Kasumi-1 (cell line): ENCODE measurements at regions not wholly inside any gene's neighbourhood (a gene's known extent, or its start where the extent isn't known, plus 50 kb on each side); places are given as distances from the start of the nearest gene placed in this dataset.
"Not testable (repeated sequence)": the region's sequence is repeated elsewhere in the genome, so short reads cannot be mapped to it uniquely, and the experiment has no call there.

Source experiments
- DNase-seq, 2 experiments: peaks; one replicate each; lab custom pipeline; 2025; lab: John Stamatoyannopoulos, UW

DNA sequence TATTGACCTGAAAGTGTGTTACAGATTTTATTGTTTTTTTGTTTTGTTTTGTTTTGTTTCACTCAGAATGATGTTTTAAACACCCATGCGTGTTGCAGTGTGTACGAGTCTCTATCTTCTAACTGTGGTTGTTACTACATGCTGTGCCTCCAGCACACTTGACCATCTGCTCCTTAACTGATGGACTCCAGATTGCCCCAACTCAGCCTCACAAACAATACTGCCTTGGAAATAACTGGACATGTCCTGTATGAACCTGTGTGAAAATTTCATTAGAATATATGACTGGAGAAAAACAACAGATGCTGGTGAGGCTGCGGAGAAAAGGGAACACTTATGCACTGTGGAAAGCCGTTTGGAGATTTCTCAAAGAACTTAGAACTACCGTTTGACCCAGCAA, 68.7 kb upstream of the HAND1 start:
- no peak for DNase-seq

- DNase-seq, result peak in 1 of 2 experiments; percentile 16
These were observed 66.6 kb upstream of the HAND1 start for GRCh38 chr5:154544646-154545045.

DNA sequence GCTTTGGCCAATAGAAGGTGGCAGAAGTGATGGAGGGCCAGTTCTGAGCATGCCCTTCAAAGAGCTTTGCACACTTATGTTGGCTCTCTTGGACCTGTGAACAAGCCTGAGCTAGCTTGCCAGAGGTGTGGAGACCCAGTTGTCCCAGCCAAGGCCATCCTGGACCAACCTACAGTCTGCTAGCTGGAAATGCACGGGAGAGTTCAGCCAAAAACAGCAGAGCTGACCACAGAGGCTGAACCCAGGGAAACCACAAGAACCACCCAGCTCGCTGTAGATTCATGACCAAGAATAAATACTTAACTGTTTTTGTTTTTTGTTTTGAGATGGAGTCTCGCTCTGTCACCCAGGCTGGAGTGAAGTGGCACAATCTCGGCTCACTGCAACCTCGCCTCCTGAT, 65.4 kb upstream of the HAND1 start:
- no peak for DNase-seq

DNA sequence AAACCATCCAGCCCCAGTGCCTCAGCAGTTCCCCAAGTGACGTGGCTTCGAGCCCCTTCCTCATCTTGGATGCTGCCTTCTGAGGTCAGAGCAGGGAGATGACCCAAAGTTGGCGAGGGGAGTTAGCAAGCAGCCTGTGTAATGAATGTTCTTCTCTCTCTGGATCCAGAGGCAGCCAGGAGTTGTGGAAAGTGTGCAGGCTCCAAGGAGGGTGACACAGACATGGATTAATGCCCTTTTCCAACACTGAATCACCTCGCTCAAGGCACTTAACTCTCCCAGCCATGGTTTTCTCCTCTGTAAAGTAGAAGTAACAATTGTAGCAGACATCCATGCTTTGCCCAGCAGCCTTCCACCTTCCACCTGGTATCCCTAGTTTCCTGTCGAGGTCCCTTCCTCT, 64.6 kb upstream of the HAND1 start:
- DNase-seq, result no peak

GRCh38 chr5:154542000-154542399, 64.0 kb upstream of the HAND1 start:
- DNase-seq, result no peak

DNA sequence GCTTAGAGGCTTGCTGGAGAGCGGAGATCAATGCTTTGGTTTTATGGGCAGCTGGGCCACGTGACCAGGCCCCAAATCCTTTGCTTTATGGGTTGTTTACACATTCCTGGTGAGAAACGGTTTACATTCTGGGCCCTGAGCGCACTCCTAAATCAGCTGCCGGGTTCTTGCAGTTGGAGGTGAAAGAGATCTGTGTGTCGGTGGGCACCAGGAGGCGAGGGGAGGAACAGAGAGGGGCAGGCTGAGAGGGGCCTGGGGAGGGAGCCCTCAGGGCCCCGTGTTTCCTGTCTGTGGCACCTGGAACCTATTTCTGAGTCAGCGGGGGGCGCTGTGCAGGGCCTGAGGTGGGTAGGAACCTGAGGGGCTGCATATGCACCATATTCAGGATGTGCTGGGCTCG, 63.5 kb upstream of the HAND1 start:
- no peak for DNase-seq

GRCh38 chr5:154540600-154540999, 62.6 kb upstream of the HAND1 start:
- DNase-seq, result no peak

GRCh38 chr5:154538492-154538891, 60.5 kb upstream of the HAND1 start:
- no peak for DNase-seq

DNA sequence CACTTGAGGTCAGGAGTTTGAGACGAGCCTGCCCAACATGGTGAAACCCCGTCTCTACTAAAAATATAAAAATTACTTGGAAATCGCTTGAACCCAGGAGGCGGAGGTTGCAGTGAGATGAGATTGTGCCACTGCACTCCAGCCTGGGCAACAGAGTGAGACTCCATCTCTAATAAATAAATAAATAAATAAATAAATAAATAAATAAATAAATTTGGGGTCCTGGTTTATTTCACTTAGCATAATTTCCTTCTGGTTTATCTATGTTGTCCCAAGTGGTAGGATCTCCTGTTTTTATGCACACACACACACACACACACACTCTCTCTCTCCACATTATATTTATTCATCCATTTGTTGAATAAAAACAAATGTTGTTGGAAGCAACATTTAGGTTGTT, 58.4 kb upstream of the HAND1 start:
- not testable (repeated sequence) for DNase-seq

DNA sequence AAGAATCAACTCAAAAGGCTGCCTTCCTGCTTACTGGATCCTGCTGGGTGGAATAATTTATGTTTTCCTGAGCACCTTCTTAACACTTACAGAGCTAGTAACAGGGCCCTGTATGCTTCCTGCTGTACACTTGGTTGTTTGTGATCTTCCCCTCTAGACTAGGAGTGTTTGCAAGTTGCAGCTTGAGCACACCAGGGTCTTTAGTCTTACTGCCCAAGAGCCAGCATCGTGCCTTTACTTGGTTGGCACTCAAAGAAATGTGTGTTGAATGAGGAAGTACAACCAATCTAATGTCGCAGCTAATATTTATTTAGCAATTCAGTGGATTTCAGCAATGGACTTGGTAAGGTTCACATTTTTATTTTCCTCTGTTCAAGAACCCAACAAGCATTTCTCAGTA, 57.5 kb upstream of the HAND1 start:
- DNase-seq, result no peak

GRCh38 chr5:154534457-154535050, 56.5 kb upstream of the HAND1 start:
- DNase-seq, result no peak

DNA sequence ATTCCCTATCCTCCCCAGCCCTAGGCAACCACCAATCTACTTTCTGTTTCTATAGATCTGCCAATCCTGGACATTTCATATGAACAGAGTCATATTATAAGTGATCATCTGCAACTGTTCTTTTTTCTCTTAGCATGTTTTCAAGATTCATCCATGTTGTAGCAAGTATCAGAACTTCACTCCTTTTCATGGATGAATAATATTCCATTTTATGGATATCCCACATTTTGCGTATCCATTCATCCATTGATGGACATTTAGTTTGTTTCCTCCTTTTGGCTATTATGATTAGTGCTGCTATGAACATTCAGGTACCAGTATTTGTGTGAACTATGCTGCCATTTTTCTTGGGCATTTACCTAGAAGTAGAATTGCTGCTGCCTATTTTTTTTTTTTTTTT, 51.3 kb upstream of the HAND1 start:
- DNase-seq, result no peak

DNA sequence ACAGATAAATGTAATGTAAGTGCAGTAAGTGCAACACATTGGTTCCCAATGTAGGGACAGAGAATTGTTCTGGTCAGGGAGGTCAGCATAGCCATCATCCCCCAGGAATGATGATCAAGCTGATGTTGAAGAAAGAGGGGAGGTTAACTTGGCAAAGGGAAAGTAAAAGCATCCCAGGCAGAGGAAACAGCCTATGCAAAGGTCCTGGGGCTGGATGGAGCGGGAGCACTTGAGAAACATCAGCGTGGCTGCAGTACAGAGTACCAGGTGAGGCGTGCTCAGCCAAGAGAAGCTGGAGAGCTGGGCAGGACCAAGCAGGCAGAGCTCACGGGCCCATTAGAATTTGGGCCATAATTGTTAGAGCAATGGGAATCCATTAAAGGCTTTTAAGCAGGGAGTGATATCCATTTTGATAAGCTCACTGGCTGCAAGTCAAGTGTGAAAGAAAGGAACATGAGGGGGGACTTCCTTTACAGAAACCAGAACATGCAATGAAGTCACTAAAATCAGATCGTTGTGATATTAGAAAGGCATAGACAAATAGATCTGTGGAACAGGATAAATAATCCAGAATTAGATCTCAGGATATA, 50.1 kb upstream of the HAND1 start:
- DNase-seq, result no peak
